A673 (cell line): ENCODE measurements at regions not wholly inside any gene's neighbourhood (a gene's known extent, or its start where the extent isn't known, plus 50 kb on each side); places are given as distances from the start of the nearest gene placed in this dataset.
A peak's percentile ranks its signal among the peaks of the same experiment; 100 is the strongest.

Experiments used
- BruUV-seq: library from RNA; stranded (reverse); fragments of 400-500 nt; replicated peaks from 2 replicates; lab custom pipeline; 2021; lab: Mats Ljungman, UMichigan
- CTCF ChIA-PET: fragments of 300-600 bp; sonication (Branson Sonifier 250); formaldehyde crosslinking; loops from one replicate; lab custom pipeline; 2022; ENCODE audit warnings: antibody characterized with exemption; lab: Charles Lee
- POLR2A ChIA-PET: fragments of 300-600 bp; sonication (Branson Sonifier 250); formaldehyde crosslinking; loops from one replicate; lab custom pipeline; 2022; ENCODE audit warnings: antibody characterized with exemption; ENCODE audit not compliant: low non-redundant PET; lab: Charles Lee
- DNase-seq: peaks from one replicate; pipeline ENCODE4 v3.0.0-alpha.2; 2015; ENCODE audit warnings: low spot score
- H3K27ac ChIP-seq: fragments of 200-600 bp; sonication (generic); 2 replicates; pipeline ENCODE4 v1.5.1; 2016; ENCODE audit warnings: mixed run types, low read depth, mild to moderate bottlenecking, mixed read lengths, antibody characterized with exemption, low read length; ENCODE audit not compliant: poor library complexity, severe bottlenecking
- H3K27me3 ChIP-seq: fragments of 200-600 bp; sonication (generic); replicated peaks from 2 replicates; pipeline ENCODE4 v1.6.1; 2017; ENCODE audit warnings: mixed run types, low read depth, mild to moderate bottlenecking, mixed read lengths, antibody characterized with exemption, low read length; ENCODE audit not compliant: insufficient read depth, poor library complexity
- H3K36me3 ChIP-seq: fragments of 200-600 bp; sonication (generic); 2 replicates; pipeline ENCODE4 v1.6.1; 2016; ENCODE audit warnings: mixed run types, mild to moderate bottlenecking, mixed read lengths, antibody characterized with exemption, low read length; ENCODE audit not compliant: insufficient read depth, poor library complexity, severe bottlenecking
- H3K4me1 ChIP-seq: fragments of 200-600 bp; sonication (generic); 2 replicates; pipeline ENCODE4 v1.6.1; 2017; ENCODE audit warnings: mixed run types, mild to moderate bottlenecking, mixed read lengths, antibody characterized with exemption, low read length; ENCODE audit not compliant: insufficient read depth, poor library complexity, severe bottlenecking
- H3K4me3 ChIP-seq: fragments of 200-600 bp; sonication (generic); 2 replicates; pipeline ENCODE4 v1.5.1; 2016; ENCODE audit warnings: low read depth, mixed run types, mild to moderate bottlenecking, mixed read lengths, low read length; ENCODE audit not compliant: poor library complexity, severe bottlenecking
- H3K9me3 ChIP-seq: fragments of 200-600 bp; sonication (generic); 2 replicates; pipeline ENCODE4 v1.6.1; 2016; ENCODE audit warnings: mixed run types, low read depth, mild to moderate bottlenecking, mixed read lengths, antibody characterized with exemption, low read length; ENCODE audit not compliant: poor library complexity, severe bottlenecking
- EZH2 ChIP-seq: fragments of 200-600 bp; sonication (generic); IDR thresholded peaks from 2 replicates; pipeline ENCODE4 v1.6.1; 2017; ENCODE audit warnings: borderline replicate concordance, low read depth, mild to moderate bottlenecking, mixed read lengths, antibody characterized with exemption, low read length; ENCODE audit not compliant: poor library complexity, severe bottlenecking
- intact Hi-C: fragments of 100-400 bp; cut with micrococcal nuclease; formaldehyde crosslinking; loops from one replicate; pipeline ENCODE4 v1.10.0; 2022; ENCODE audit not compliant: unreplicated experiment
- TF ChIP-seq, protein P1 (sequence below): fragments of 300-800, 200-600 bp; sonication (generic); conservative IDR thresholded peaks from 2 replicates; pipeline ENCODE4 v1.5.1; 2017; ENCODE audit warnings: low read depth, mild to moderate bottlenecking, antibody characterized with exemption, low read length, moderate library complexity, mixed read lengths

DNA sequence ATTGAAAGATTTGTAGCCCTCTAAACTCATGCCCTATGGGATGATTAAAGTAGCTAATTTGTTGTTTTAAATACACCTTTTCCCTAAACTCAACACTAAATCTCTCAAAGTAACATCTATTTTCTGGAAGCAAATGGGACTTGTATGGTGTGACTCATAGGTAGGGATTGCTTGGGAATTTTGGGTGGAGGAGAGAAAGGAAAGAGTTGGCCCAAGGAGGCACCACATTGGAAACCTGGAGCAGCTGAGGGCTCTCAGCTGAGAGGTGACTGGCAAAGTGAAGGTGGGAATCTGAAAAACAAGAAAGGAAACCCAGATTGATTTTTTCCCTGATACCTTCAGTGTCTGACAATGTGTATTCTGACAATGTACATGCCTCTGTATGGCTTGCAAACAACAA, 114.8 kb upstream of the PRICKLE1 start:
- BruUV-seq = no TSS peak
- no peaks in the 10 kb centered on the region for H3K36me3 ChIP-seq
- H3K27ac ChIP-seq = no peak overlapping the region
- CTCF ChIA-PET = no interaction called here
- H3K9me3 ChIP-seq = no peaks in the 10 kb centered on the region
- TF ChIP-seq, protein P1, sequence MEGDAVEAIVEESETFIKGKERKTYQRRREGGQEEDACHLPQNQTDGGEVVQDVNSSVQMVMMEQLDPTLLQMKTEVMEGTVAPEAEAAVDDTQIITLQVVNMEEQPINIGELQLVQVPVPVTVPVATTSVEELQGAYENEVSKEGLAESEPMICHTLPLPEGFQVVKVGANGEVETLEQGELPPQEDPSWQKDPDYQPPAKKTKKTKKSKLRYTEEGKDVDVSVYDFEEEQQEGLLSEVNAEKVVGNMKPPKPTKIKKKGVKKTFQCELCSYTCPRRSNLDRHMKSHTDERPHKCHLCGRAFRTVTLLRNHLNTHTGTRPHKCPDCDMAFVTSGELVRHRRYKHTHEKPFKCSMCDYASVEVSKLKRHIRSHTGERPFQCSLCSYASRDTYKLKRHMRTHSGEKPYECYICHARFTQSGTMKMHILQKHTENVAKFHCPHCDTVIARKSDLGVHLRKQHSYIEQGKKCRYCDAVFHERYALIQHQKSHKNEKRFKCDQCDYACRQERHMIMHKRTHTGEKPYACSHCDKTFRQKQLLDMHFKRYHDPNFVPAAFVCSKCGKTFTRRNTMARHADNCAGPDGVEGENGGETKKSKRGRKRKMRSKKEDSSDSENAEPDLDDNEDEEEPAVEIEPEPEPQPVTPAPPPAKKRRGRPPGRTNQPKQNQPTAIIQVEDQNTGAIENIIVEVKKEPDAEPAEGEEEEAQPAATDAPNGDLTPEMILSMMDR = no peak
- TF ChIP-seq EZH2 = no peak
- H3K4me3 ChIP-seq = no peak overlapping the region
- intact Hi-C loops = no loop called here
- POLR2A ChIA-PET = no interaction called here
- H3K4me1 ChIP-seq = no peaks in the 10 kb centered on the region
- DNase-seq = no peak
- H3K27me3 ChIP-seq = no peaks in the 10 kb centered on the region

DNA sequence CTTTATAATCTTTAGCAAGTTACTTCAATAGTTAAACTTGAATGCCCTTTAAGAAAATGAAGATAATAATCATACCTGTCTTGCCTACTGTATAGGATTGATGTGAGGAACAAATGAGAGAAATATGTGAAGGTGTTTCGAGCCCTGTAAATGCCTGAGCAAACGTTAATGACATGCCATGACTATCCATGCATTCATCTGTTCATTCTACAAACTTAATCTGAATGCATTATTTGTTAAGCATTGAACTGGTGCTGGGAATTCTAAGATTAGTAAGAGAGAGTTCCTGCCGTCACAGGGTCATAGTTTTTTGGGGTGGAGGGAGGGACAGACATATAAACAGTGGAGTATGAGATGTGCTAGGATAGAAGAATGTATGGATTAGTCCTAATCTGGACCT, 111.5 kb upstream of the PRICKLE1 start:
- Histone ChIP-seq H3K4me1 (peaks cover 25% of the 10 kb centered on the region), H3K27me3 (no peaks in the 10 kb centered on the region), H3K9me3 (no peaks in the 10 kb centered on the region), H3K36me3 (no peaks in the 10 kb centered on the region), H3K27ac (no peak overlapping the region), H3K4me3 (no peak overlapping the region)
- TF ChIP-seq, protein P1 = no peak
- no peak for TF ChIP-seq EZH2
- DNase-seq = no peak
- no TSS peak for BruUV-seq
- POLR2A ChIA-PET = no interaction called here
- intact Hi-C loops = no loop called here
- CTCF ChIA-PET = no interaction called here

DNA sequence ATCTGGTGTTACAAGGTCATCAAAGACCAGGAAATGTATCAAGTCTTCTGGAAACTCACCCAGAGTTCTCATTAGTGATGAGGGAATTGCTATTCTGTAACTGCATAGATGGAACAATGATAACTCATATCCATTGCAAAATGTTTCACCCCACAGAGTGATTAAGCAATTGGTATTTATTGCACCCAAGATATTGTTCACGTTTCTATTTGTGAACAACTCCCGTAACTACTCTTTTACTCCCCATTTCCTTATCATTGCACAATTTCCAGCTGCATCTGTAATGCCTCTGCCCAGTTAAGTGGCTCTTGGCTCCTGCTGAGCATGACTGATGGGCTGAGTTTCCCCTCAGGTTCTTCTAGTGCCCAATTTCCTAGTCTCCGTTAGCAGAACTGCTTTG, 108.7 kb upstream of the PRICKLE1 start:
- CTCF ChIA-PET = no interaction called here
- H3K27ac ChIP-seq = no peak overlapping the region
- no peak overlapping the region for H3K4me3 ChIP-seq
- H3K27me3 ChIP-seq = no peaks in the 10 kb centered on the region
- no peaks in the 10 kb centered on the region for H3K9me3 ChIP-seq
- no peaks in the 10 kb centered on the region for H3K36me3 ChIP-seq
- POLR2A ChIA-PET = interaction anchor here (0.5 kb wide), 1 partner anchor 17 kb away, joined by 3 read pairs; no protein-coding TSS in a partner anchor
- TF ChIP-seq EZH2 = no peak
- TF ChIP-seq, protein P1 = no peak
- intact Hi-C loops = no loop called here
- BruUV-seq = no TSS peak
- H3K4me1 ChIP-seq = peaks cover 25% of the 10 kb centered on the region
- peak; percentile 83 for DNase-seq
